ENCODE measurements at regions not wholly inside any gene's neighbourhood (a gene's known extent, or its start where the extent isn't known, plus 50 kb on each side); places are given as distances from the start of the nearest gene placed in this dataset.

DNA sequence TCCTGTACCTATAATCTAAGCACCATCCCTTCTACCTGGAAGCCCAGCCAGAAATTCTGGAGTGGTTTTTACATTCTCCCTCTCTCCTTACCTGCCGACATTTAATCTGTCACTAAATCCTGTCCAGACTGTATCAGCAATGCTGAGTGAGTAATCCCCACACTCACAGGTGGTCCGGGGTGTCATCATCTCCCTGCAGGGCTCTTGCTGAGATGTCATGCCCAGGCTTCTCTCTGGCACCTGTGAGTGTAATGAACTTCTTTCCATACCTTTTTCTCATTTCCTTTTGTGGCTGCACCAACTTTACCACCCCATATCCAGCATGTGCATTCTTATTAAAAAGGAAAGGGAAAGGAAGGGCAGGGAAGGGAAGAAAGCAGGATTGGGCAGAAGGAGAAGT is 355.2 kb downstream of the CCSER2 start:
- TF ChIP-seq POLR2AphosphoS5 (IDR thresholded peaks at IDR 0.05; ENCODE audit: low read depth, low read length) (no peak), POLR2A (IDR thresholded peaks at IDR 0.05; ENCODE audit: low read depth, low read length) (no peak), TAF1 (IDR thresholded peaks at IDR 0.05; ENCODE audit: borderline replicate concordance, low read depth, low read length) (no peak)

All from GM12892 (cell line).